DMS153 treated with DMSO at 0.1 percent for 48 hours (cell line): ENCODE measurements at regions not wholly inside any gene's neighbourhood (a gene's known extent, or its start where the extent isn't known, plus 50 kb on each side); places are given as distances from the start of the nearest gene placed in this dataset.

Experiments used
- DNase-seq: peaks from one replicate; lab custom pipeline; 2025; ENCODE audit not compliant: unreplicated experiment; lab: John Stamatoyannopoulos, UW

DNA sequence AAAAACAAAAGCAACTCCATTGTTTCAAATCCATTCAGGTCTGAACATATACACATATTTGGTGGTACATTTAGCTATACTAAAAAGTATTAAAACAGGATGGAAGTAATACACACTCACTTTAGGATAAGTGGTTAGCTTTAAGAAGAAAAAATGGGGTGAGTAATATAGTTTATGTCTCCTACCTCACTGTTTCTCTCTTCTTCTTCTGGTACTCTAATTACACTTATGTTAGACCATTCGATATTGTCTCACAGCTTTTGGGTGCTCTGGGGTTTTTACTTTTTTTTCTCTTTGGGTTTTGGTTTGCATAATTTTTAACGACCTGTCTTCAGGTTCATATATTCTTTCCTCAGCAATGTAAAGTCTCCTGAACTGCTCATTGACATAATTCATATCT lies 75.4 kb upstream of the AKAP13 start:
- DNase-seq, result no peak

DNA sequence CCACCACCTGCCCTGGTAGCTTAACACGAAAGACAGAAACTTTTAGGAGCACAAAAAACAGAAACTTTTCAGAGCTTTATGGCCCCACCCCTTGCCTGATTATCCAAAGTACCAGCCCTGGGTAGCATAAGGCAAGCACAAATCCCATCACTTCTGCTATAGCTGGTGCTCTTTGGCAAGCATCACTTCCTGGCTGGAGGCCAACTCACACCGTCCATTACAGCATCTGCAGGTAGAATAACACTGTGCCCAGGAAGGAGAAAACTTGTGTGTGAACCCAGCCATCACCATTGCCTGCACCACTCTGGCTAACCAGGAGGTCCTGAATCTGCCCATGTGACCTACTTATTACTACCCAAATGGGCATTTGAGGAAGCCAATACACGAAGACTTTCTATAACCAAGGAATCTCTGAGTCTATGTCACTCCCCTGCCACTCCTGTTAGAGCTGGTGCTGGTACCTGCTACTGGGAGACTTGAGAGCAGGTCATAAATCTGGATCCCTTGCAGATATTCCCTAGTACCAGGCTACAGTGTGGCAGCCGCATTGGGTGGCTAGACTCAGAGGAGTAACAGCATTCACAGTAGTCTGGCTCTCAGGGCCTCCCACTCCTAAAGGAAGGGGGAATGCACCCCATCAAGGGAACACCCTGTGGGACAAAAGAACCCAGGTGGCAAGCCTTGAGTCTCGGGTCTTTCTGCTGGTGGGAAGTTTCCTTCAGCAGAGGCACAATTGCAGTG lies 73.3 kb upstream of the AKAP13 start:
- no peak for DNase-seq

DNA sequence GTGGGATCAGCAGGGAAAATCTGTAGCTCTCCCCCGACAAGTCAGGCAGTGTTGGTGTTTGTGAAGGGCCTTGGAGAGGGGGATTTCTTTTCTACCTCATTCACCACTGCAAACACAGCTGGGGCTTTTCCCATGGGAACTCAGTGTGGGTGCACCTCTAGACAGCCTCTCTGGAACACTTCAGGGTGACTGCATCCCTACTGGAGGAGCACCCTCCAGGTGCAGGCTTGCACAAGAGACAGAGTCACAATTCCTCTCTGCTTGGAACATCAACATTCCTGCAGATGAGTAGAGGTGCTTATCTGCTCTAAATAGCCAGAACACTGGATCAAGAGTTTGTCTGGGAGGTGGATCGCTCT lies 72.7 kb upstream of the AKAP13 start:
- DNase-seq, result no peak

DNA sequence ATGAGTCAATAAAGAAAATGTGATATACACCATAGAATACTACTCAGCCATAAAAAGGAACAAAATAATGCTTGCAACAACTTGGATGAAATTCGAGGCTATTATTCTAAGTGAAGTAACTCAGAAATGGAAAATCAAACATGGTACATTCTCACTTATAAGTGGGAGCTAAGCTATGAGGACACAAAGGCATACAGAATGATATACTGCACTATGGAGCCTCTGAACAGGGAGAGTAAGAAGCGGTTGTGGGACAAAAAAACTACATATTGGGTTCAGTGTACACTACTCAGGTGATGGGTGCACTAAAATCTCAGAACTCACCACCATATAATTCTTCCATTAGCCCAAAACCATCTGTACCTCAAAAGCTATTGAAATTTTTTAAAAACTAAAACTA lies 68.8 kb upstream of the AKAP13 start:
- no peak for DNase-seq

DNA sequence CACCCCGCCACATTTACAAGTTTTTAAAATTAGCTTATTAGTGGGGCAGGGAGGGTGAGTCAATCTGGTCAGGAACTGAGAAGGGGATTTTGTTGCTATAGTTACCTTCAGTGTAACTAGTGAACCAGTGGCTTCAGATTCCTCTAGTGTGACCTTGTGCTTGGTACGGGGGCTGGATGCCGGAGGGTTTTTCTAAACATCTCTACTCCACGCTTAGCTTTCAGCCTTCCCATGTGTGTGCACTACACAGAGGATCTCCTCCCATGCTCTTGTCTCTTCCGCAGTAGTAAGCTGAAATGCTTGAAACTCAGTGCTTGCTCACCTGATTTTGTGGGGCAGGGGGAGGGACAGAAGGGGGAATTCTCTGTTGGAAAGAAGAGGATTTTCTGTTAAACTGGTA lies 67.9 kb upstream of the AKAP13 start:
- DNase-seq, result no peak

DNA sequence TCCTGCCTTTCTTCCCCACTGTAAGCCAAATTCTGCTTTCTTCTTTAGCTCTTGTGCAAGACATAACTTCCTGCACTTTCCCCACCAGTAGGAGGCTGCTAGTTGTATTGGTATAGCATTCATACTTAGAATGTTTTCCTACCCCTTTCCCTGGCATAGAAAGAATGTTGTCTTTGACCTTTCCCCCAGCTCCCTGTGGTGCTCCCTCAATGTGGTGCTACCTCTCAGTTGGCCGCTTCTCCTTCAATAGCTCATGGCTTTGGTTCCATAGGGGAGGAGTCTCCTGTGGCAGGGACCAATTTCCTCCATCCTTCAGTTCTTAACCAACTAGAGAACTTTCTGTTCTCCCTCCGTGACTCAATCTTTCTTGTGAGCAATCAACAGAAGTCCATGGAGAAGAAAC lies 67.5 kb upstream of the AKAP13 start:
- no peak for DNase-seq

DNA sequence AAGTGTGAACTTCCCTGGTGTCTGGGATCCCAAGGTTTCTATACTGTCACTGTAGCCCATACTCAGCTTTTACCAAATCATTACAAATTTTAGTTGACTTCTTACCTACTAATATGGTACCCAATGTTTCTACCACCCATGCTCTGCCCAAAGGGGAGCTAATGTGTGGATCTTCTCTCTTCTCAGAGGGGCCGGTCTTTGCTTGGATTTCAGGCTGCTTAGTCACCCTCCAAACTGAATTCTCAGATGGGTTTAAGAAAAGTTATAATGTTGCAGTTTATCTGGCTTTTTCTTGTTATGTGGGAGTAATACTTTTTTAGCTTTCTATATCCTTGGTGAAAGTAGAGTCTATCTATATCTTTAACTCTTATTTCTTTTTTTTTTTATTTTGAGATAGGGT lies 67.1 kb upstream of the AKAP13 start:
- no peak for DNase-seq

DNA sequence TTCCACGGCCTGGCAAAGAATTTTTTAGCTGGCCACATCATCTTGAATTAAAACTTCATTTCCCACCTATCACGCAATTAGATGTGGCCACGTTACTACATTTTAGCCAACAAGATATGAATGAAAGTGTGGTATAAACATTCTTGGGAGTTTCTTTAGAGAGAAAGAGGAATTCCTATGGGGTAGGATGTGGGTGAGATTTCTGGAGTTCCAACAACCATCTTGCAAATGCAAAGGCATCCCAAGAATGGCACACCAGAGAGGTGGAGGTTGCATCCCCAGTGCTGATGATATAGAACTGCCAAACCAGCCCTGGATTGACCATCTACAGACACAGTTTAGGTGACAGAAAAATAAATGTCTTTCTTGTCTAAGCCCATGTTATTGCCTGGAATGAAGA lies 66.3 kb upstream of the AKAP13 start:
- DNase-seq, result no peak

DNA sequence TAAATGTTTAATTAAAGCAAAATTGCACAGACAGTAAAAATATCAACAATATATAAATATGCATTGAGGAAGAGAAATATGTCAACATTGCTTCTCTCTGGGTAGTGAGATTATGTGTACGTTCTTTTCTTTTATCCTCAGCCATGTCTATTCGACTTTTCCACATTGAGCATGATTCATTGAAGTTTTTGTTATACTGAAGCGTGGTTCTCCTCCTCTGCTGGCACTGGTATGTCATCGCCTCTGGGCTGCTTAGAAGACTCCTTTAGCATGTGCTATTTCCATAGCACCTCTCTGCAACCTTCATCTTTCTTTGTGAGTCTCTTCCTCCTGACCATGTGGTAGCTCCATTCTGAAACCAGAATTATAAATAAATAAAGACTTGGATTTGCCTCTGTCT lies 65.8 kb upstream of the AKAP13 start:
- DNase-seq, result no peak

DNA sequence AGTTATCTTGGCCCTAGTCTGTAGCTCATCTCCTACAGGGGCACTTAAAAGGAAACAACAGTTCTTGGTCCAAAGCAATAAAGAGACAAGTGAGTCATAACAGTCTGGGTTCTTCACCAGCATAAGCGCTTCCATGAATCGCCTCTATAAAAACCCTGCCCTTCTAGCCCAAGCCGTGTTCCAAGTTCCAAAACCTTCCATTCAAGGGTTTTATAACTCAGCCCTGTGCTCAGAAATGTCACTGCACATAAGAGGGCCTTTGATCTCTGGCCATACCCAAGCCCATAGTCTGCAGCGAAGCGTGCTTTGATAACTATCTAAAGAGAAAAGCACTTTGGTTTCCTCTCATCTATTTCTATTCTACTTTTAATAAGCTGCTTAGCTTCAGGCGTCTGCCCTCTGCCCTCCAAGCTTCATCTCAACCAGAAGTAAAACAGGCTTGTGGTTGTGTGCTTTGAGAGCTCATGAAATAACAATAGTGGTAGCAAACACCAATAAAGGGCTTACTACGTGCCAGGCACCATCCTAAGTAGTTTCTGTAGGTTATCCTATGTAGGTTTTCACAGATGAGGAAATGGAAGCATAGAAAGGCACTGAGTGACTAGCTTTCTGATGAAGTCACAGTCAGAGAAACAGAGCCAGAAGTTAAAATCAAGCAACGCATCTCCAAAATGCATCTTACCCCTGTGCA lies 64.0 kb upstream of the AKAP13 start:
- no peak for DNase-seq

DNA sequence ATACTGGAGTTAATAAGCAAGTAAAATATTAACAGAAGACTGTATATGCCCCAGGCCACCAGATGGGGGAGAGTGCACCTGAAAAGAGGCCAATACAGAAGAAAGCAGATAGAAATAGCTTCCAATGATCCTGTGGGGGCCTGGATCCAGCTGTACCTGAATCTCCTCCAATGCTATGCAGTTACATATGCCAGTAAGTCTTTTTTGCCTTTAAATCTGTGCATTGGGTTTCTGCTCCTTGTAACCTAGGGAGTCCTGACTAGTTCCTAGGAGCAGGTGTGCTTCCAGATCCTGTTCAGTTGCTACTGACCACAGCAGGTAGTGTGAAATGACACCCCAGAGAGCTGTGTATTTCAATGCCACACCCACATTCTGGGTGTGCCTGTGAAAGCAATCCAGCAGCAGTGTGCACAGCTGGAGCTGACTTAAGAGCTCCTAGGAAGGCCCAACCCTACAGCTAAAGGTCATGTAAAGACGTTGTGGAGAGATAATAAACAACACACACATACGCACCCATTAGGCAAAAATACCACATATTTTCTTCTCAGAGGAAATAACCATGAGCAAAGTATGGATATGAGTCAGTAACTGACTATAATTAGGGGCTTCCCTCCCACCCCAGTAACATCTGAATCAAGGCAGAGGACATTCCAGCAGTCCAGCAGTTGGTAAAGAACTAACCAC lies 62.2 kb upstream of the AKAP13 start:
- no peak for DNase-seq

DNA sequence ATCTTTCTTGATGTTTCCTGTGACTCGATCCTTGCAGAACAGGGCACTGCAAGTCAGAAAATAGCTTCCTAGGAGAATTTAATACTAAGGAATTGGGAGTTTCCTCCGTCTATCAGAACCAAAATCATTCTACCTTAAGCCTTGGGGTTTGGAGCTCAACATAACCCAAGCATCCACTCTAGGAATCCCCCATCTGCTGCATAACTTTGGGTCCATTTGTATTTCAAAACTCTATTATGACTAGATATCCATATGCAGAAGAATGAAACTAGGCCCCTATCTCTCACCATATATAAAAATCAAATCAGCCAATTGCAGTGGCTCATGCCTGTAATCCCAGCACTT lies 61.7 kb upstream of the AKAP13 start:
- DNase-seq, result no peak

DNA sequence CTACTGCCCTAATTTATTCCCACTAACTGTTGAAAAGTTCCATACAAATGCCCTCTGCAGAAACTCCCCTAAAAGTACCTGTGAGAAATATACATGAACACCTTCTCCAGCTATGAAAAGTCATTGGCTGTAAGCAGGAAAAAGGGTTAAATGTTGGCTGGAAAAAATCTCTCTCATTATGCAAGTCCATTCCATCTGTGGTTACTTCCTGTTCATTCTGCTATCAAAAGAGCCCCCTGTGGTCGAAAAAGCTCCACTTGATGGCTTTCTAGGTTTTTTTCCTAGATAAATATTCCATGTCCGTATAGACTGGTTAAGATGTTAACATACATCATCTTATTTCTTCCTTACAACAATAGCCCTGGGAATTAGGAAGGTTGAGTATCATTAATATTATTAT lies 56.2 kb upstream of the AKAP13 start:
- DNase-seq, result no peak

DNA sequence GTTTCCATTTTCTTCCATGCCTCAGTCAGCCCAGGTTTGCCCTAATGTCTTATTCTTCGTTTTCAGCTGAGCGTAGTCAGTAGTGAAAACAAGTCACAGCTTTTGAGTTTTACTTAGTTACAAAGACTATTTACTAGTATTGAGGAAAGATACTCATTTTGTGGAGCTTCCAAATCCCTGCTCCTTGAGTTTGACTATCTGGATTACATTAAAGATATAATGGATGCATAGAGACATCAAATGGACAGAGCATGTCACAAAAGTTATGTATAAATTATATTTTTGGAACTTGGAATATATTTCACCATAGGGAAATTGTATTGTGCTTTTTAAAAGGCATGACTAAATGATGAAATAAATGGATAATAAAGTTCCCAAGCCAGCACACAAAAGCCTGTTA lies 54.6 kb upstream of the AKAP13 start:
- DNase-seq, result no peak

DNA sequence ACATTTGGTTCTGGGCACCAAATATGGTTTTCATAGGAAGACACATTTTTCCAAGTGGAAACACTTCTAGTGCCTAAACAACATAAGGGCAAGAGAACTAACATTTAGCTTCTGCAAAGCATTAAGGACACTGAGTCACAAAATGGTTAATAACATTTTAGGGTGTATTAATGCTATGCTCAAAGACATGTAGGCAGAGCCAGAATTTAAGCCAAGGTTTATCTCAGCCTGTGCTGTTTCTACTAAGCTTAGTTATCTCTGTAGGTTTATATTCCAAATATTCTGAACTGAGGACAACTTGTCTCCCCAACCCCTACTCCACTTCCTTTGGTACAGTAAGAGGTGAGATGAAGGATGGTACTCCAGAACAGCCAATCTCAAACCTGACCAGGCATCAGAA lies 54.1 kb upstream of the AKAP13 start:
- DNase-seq, result no peak

DNA sequence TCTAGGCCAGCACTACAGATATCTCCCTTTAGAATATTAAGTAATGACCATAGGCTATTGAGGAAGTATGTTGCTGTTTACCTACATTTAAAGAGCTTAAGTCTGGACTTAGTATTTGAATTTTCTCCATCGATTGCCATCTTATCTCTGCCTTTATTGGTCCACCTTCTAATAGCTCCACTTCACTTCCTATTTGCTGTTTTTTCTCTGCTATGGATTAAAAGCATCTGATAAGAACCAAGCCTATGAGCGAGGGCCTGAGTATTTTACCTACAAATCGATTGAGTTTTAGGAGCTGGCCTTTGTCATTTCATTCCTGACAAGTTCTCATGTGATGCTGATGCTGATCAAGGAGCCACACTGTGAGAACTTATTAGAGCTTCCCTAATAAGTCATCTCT lies 52.6 kb upstream of the AKAP13 start:
- DNase-seq, result no peak

DNA sequence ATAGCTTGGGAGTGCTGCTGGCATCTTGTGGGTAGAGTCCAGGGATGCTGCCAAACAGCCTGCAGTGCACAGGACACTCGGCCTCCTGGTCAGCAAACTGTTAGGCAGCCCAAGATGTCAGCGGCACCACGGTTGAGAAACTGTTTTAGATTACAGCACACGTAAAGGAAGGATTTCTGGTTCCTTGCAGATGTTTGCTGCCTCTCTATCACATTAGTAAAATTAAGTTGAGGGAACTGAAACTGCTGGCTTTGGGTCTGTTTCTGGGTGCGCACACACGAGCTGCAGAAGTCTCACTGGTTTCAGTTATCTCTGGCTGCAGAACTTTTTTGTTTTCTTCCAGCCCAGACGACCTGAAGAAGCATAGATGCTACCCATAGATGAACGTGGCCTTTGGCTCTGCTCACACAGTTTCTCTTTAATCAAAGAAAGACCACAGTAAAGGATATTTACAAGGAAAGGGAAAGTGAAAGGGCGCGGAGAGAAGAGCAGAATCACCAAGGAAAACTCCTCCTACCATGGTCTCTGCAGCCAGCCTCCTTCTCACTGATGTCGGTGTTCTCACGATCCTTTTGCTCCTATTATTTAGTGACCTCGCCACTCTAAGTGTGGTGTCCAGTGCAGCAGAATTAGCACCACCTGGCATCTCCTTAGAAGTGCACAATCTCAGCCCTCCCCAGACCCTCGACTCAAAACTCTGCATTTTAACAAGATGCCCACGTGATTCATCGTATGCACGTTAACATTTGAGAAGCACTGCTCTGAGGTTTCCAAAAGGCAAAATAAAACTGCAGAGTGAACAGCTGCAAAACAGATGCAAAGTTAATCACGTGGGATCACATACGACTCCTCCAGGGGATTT lies 50.6 kb upstream of the AKAP13 start:
- DNase-seq, result no peak
